IMR-90 (cell line): ENCODE measurements at regions not wholly inside any gene's neighbourhood (a gene's known extent, or its start where the extent isn't known, plus 50 kb on each side); places are given as distances from the start of the nearest gene placed in this dataset.

Experiments
- CTCF ChIP-seq: conservative IDR thresholded peaks from 2 replicates; pipeline ENCODE4 v1.5.1; 2012; ENCODE audit warnings: mild to moderate bottlenecking, low read depth, low read length, improper control_type of control experiment
- SMC3 ChIP-seq: fragments of 150-350 bp; IDR thresholded peaks from 2 replicates; pipeline ENCODE4 v1.6.1; 2016; ENCODE audit warnings: low read depth, mild to moderate bottlenecking, antibody characterized with exemption, low read length, moderate library complexity

DNA sequence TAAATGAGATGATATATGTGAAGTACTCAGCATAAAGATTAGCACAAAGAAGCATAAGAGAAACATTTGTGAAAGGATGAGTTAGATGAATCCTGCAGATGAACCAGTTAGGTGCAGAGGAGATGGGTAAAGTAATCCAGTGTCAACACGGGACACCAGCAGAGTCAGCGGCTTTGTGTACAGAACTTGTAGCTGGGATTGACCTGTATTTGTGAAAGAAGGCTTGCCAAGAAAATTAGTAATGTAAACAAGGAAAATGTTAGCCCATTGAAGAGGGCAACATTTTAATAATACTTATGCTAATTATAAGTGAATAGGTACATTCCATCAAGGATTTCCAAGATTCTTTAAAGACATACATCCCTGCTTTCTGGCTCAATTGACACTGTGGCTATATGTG, 255.7 kb downstream of the PTEN start:
- TF ChIP-seq CTCF, result no peak
- TF ChIP-seq SMC3, result no peak
